Left ventricle myocardium inferior (tissue), 1 donor: ENCODE measurements at regions not wholly inside any gene's neighbourhood (a gene's known extent, or its start where the extent isn't known, plus 50 kb on each side); places are given as distances from the start of the nearest gene placed in this dataset.

ENCODE experiments used
- DNase-seq: peaks from one replicate; pipeline ENCODE4 v3.0.0-alpha.2; 2020
- H3K27ac ChIP-seq: fragments of 200-600 bp; replicated peaks from 2 replicates; pipeline ENCODE4 v1.8.0; 2021
- H3K27me3 ChIP-seq: fragments of 200-600 bp; 2 replicates; pipeline ENCODE4 v1.8.0; 2021; ENCODE audit warnings: low read depth
- H3K36me3 ChIP-seq: fragments of 200-600 bp; 2 replicates; pipeline ENCODE4 v1.8.0; 2021
- H3K4me1 ChIP-seq: fragments of 200-600 bp; 2 replicates; pipeline ENCODE4 v1.8.0; 2021
- H3K4me3 ChIP-seq: fragments of 200-600 bp; 2 replicates; pipeline ENCODE4 v1.8.0; 2021; ENCODE audit warnings: mild to moderate bottlenecking, moderate library complexity
- H3K9me3 ChIP-seq: fragments of 200-600 bp; replicated peaks from 2 replicates; pipeline ENCODE4 v1.8.0; 2021
- intact Hi-C: fragments of 100-400 bp; cut with micrococcal nuclease; formaldehyde crosslinking; loops from one replicate; pipeline ENCODE4 v1.11.0; 2022
- TF ChIP-seq, protein P1 (sequence below): fragments of 200-600 bp; IDR thresholded peaks from 2 replicates; pipeline ENCODE4 v1.8.0; 2021; ENCODE audit warnings: antibody characterized with exemption, mild to moderate bottlenecking, borderline replicate concordance
- donor health status: DM: no; HTN: yes; CAD: no; lungs with severe emphysema.

DNA sequence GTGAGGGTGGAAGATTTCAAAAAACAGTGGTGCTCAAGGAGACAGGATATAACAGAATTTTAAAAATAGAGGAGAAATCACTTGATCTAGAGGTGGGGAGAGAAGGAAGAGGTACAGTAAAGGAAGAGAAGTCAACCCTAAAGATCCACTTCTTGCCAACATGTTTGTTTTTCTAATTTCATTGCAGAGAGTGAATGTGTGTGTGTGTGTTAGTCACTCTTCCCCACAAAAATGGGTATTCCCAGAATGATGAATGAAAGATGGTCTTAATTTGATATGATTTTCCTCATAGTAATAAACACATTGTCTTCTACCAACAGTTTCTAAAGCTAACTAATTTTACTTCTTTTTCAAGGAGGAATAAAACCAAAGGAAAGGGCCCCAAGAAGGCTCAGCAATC is 74.2 kb upstream of the NGF start:
- Histone ChIP-seq H3K36me3 (no peaks in the 10 kb centered on the region), H3K9me3 (no peaks in the 10 kb centered on the region), H3K27me3 (no peaks in the 10 kb centered on the region), H3K4me1 (peaks cover 34% of the 10 kb centered on the region), H3K4me3 (no peak overlapping the region), H3K27ac (peak overlapping the region; percentile 72)
- intact Hi-C loops: no loop called here
- TF ChIP-seq, protein P1, sequence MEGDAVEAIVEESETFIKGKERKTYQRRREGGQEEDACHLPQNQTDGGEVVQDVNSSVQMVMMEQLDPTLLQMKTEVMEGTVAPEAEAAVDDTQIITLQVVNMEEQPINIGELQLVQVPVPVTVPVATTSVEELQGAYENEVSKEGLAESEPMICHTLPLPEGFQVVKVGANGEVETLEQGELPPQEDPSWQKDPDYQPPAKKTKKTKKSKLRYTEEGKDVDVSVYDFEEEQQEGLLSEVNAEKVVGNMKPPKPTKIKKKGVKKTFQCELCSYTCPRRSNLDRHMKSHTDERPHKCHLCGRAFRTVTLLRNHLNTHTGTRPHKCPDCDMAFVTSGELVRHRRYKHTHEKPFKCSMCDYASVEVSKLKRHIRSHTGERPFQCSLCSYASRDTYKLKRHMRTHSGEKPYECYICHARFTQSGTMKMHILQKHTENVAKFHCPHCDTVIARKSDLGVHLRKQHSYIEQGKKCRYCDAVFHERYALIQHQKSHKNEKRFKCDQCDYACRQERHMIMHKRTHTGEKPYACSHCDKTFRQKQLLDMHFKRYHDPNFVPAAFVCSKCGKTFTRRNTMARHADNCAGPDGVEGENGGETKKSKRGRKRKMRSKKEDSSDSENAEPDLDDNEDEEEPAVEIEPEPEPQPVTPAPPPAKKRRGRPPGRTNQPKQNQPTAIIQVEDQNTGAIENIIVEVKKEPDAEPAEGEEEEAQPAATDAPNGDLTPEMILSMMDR: no peak
- no peak for DNase-seq

- TF ChIP-seq, protein P1: no peak
Measured at GRCh38 chr1:115411371-115412063, 73.5 kb upstream of the NGF start.

GRCh38 chr1:115409094-115410015 is 71.3 kb upstream of the NGF start:
- Histone ChIP-seq H3K4me1 (peaks cover 34% of the 10 kb centered on the region), H3K4me3 (no peak overlapping the region), H3K27ac (peak overlapping the region; percentile 72), H3K27me3 (no peaks in the 10 kb centered on the region), H3K9me3 (peaks cover 16% of the 10 kb centered on the region), H3K36me3 (no peaks in the 10 kb centered on the region)
- intact Hi-C loops: no loop called here
- no peak for DNase-seq
- TF ChIP-seq, protein P1: no peak

More at GRCh38 chr1:115411371-115412063, 73.5 kb upstream of the NGF start:
- DNase-seq: no peak
- no peak overlapping the region for H3K4me3 ChIP-seq
- intact Hi-C loops: no loop called here
- peak overlapping the region; percentile 72 for H3K27ac ChIP-seq
- peaks cover 5% of the 10 kb centered on the region for H3K9me3 ChIP-seq
- no peaks in the 10 kb centered on the region for H3K27me3 ChIP-seq
- peaks cover 34% of the 10 kb centered on the region for H3K4me1 ChIP-seq
- H3K36me3 ChIP-seq: no peaks in the 10 kb centered on the region

DNA sequence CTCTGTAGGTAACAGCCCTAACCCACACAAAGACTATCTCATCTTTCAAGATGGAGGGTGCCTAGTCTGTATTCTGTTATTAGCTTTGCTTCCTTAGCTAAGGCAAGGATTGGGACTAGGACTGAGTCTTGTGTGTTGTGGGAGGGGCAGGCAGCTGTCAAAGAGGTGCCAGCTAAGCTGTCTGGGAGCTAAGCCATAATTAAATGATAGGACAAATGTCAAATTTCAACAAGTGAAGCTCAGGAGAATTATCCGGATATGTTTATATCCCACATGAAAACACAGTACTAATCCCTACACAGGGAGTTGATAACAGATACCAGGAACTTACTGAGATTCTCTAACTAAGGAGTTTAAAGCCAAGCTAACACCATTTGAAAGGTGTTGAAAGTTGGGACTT is 70.5 kb upstream of the NGF start:
- peak overlapping the region; percentile 72 for H3K27ac ChIP-seq
- no peaks in the 10 kb centered on the region for H3K36me3 ChIP-seq
- intact Hi-C loops: no loop called here
- H3K27me3 ChIP-seq: no peaks in the 10 kb centered on the region
- peak; percentile 29 for DNase-seq
- peaks cover 34% of the 10 kb centered on the region for H3K4me1 ChIP-seq
- TF ChIP-seq, protein P1: no peak
- H3K4me3 ChIP-seq: no peak overlapping the region
- peaks cover 16% of the 10 kb centered on the region for H3K9me3 ChIP-seq

DNA sequence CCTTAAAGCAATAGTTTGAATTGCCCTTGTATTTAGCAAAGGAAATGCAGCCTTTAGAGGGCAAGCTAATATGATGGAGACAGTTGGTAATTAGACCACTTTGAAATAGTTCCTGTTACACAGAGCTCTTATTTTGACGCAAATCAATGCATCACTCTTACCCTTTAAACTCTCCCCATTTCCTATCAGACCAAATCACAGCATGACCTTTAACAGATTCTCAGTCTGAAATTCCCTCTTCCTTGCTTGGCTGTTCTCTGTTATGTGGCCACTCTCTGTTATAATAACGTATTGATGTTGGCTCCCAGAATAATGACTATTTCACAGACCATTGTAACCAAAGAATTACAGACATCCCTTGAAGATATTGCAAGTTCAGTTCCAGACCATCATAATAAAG is 66.9 kb upstream of the NGF start:
- no peak for DNase-seq
- TF ChIP-seq, protein P1: no peak
- H3K4me1 ChIP-seq: peaks cover 22% of the 10 kb centered on the region
- H3K27me3 ChIP-seq: no peaks in the 10 kb centered on the region
- peaks cover 16% of the 10 kb centered on the region for H3K9me3 ChIP-seq
- H3K4me3 ChIP-seq: no peak overlapping the region
- no peaks in the 10 kb centered on the region for H3K36me3 ChIP-seq
- H3K27ac ChIP-seq: peak overlapping the region; percentile 3
- intact Hi-C loops: no loop called here
